GM23338 (cell line): ENCODE measurements at regions not wholly inside any gene's neighbourhood (a gene's known extent, or its start where the extent isn't known, plus 50 kb on each side); places are given as distances from the start of the nearest gene placed in this dataset.

Source experiments
- ATAC-seq: fragments of 200-7000 bp; cut with Tn5 transposase; 3 replicates; pipeline ENCODE4 v1.9.1; 2020
- DNase-seq: peaks from one replicate; pipeline ENCODE4 v3.0.0-alpha.2; 2015; ENCODE audit warnings: low spot score
- H2AFZ ChIP-seq: fragments of 200-600 bp; sonication (generic); 2 replicates; pipeline ENCODE4 v1.8.0; 2016; ENCODE audit warnings: antibody characterized with exemption, mild to moderate bottlenecking, moderate library complexity
- H3F3A ChIP-seq: fragments of 200-600 bp; sonication (generic); replicated peaks from 2 replicates; pipeline ENCODE4 v1.8.0; 2017; ENCODE audit warnings: antibody characterized with exemption, mixed run types, low read depth
- H3K27ac ChIP-seq: fragments of 200-600 bp; sonication (generic); 2 replicates; pipeline ENCODE4 v1.6.1; 2016; ENCODE audit warnings: low read depth
- H3K27me3 ChIP-seq: fragments of 200-600 bp; sonication (generic); 2 replicates; pipeline ENCODE4 v1.8.0; 2016; ENCODE audit warnings: mild to moderate bottlenecking, mixed run types, moderate library complexity; ENCODE audit not compliant: insufficient read depth
- H3K36me3 ChIP-seq: fragments of 200-600 bp; sonication (generic); 2 replicates; pipeline ENCODE4 v1.8.0; 2016; ENCODE audit warnings: mild to moderate bottlenecking; ENCODE audit not compliant: insufficient read depth
- H3K4me1 ChIP-seq: fragments of 200-600 bp; sonication (generic); 2 replicates; pipeline ENCODE4 v1.8.0; 2016; ENCODE audit warnings: mild to moderate bottlenecking, moderate library complexity; ENCODE audit not compliant: insufficient read depth
- H3K4me2 ChIP-seq: fragments of 200-600 bp; sonication (generic); 2 replicates; pipeline ENCODE4 v1.7.1; 2017; ENCODE audit warnings: mixed run types
- H3K4me3 ChIP-seq: fragments of 200-600 bp; sonication (generic); 2 replicates; pipeline ENCODE4 v1.6.1; 2016; ENCODE audit warnings: mixed run types
- H3K79me2 ChIP-seq: fragments of 200-600 bp; sonication (generic); replicated peaks from 2 replicates; pipeline ENCODE4 v1.8.0; 2017; ENCODE audit warnings: mild to moderate bottlenecking; ENCODE audit not compliant: insufficient read depth
- H3K9me2 ChIP-seq: fragments of 200-600 bp; sonication (generic); 2 replicates; pipeline ENCODE4 v1.8.0; 2017; ENCODE audit not compliant: insufficient read depth
- H4K20me1 ChIP-seq: fragments of 200-600 bp; sonication (generic); replicated peaks from 2 replicates; pipeline ENCODE4 v1.8.0; 2017; ENCODE audit warnings: mild to moderate bottlenecking; ENCODE audit not compliant: insufficient read depth
- H3K27ac Mint-ChIP-seq: 2 replicates; pipeline ENCODE4 v1.8.0; 2020; ENCODE audit warnings: inconsistent platforms, mild to moderate bottlenecking, moderate library complexity, mixed read lengths
- H3K27me3 Mint-ChIP-seq: 3 replicates; pipeline ENCODE4 v1.8.0; 2022; ENCODE audit warnings: low read depth, mild to moderate bottlenecking, moderate library complexity, mixed read lengths, inconsistent platforms; ENCODE audit not compliant: insufficient read depth, poor library complexity
- H3K36me3 Mint-ChIP-seq: 3 replicates; pipeline ENCODE4 v1.8.0; 2021; ENCODE audit warnings: low read depth, mild to moderate bottlenecking, inconsistent platforms, moderate library complexity, mixed read lengths
- H3K4me1 Mint-ChIP-seq: 3 replicates; pipeline ENCODE4 v1.8.0; 2020; ENCODE audit warnings: mild to moderate bottlenecking, inconsistent platforms, mixed read lengths
- H3K4me3 Mint-ChIP-seq: 3 replicates; pipeline ENCODE4 v1.8.0; 2021; ENCODE audit warnings: moderate library complexity, mild to moderate bottlenecking, inconsistent platforms, mixed read lengths
- H3K9me3 Mint-ChIP-seq: 3 replicates; pipeline ENCODE4 v1.8.0; 2020; ENCODE audit warnings: moderate library complexity, mild to moderate bottlenecking, inconsistent platforms, mixed read lengths
- CREB1 ChIP-seq: fragments of 250-450 bp; sonication (Bioruptor Pico); IDR thresholded peaks from 2 replicates; pipeline ENCODE4 v1.5.0; 2020; ENCODE audit warnings: low read depth, mild to moderate bottlenecking, moderate library complexity
- EZH2phosphoT487 ChIP-seq: fragments of 200-600 bp; sonication (generic); IDR thresholded peaks from one replicate; pipeline ENCODE4 v1.8.1; 2018; ENCODE audit warnings: antibody characterized with exemption; ENCODE audit not compliant: unreplicated experiment
- JUNB ChIP-seq: IDR thresholded peaks from one replicate; pipeline ENCODE4 v1.6.1; 2016; ENCODE audit warnings: antibody characterized with exemption; ENCODE audit not compliant: unreplicated experiment
- NANOG ChIP-seq: IDR thresholded peaks from 2 replicates; pipeline ENCODE4 v1.6.1; 2016; ENCODE audit warnings: antibody characterized with exemption, borderline replicate concordance
- ZNF331 ChIP-seq: fragments of 250-450 bp; sonication (Bioruptor Pico); IDR thresholded peaks from 2 replicates; pipeline ENCODE4 v1.5.0; 2020; ENCODE audit warnings: low read depth, mild to moderate bottlenecking, moderate library complexity
- TF ChIP-seq, protein P1 (sequence below): fragments of 250-450 bp; sonication (Bioruptor Pico); IDR thresholded peaks from 2 replicates; pipeline ENCODE4 v1.5.0; 2020; ENCODE audit warnings: mild to moderate bottlenecking, moderate library complexity
- TF ChIP-seq, protein P2 (sequence below): IDR thresholded peaks from one replicate; pipeline ENCODE4 v1.6.1; 2018; ENCODE audit warnings: antibody characterized with exemption; ENCODE audit not compliant: unreplicated experiment

DNA sequence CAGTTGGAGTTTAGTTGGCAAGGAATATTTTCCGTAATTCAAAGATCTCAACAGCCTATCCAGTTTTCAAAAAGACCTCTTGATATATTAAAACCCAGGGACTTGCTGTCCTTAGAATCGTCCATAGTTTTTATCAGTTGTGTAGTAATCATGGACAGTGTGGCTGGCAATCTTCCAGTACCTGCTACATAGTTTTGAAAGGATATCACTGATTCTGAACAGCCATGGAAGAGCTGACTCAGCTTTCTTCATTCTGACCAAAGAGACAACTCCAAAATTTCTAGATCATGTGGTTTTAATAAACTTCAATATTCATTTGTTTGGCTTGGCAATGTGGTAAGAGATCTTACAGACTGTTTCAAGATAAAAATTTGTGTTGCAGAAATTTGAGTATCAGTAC lies 616.7 kb downstream of the TDRD15 start (continued):
- TF ChIP-seq, protein P1, sequence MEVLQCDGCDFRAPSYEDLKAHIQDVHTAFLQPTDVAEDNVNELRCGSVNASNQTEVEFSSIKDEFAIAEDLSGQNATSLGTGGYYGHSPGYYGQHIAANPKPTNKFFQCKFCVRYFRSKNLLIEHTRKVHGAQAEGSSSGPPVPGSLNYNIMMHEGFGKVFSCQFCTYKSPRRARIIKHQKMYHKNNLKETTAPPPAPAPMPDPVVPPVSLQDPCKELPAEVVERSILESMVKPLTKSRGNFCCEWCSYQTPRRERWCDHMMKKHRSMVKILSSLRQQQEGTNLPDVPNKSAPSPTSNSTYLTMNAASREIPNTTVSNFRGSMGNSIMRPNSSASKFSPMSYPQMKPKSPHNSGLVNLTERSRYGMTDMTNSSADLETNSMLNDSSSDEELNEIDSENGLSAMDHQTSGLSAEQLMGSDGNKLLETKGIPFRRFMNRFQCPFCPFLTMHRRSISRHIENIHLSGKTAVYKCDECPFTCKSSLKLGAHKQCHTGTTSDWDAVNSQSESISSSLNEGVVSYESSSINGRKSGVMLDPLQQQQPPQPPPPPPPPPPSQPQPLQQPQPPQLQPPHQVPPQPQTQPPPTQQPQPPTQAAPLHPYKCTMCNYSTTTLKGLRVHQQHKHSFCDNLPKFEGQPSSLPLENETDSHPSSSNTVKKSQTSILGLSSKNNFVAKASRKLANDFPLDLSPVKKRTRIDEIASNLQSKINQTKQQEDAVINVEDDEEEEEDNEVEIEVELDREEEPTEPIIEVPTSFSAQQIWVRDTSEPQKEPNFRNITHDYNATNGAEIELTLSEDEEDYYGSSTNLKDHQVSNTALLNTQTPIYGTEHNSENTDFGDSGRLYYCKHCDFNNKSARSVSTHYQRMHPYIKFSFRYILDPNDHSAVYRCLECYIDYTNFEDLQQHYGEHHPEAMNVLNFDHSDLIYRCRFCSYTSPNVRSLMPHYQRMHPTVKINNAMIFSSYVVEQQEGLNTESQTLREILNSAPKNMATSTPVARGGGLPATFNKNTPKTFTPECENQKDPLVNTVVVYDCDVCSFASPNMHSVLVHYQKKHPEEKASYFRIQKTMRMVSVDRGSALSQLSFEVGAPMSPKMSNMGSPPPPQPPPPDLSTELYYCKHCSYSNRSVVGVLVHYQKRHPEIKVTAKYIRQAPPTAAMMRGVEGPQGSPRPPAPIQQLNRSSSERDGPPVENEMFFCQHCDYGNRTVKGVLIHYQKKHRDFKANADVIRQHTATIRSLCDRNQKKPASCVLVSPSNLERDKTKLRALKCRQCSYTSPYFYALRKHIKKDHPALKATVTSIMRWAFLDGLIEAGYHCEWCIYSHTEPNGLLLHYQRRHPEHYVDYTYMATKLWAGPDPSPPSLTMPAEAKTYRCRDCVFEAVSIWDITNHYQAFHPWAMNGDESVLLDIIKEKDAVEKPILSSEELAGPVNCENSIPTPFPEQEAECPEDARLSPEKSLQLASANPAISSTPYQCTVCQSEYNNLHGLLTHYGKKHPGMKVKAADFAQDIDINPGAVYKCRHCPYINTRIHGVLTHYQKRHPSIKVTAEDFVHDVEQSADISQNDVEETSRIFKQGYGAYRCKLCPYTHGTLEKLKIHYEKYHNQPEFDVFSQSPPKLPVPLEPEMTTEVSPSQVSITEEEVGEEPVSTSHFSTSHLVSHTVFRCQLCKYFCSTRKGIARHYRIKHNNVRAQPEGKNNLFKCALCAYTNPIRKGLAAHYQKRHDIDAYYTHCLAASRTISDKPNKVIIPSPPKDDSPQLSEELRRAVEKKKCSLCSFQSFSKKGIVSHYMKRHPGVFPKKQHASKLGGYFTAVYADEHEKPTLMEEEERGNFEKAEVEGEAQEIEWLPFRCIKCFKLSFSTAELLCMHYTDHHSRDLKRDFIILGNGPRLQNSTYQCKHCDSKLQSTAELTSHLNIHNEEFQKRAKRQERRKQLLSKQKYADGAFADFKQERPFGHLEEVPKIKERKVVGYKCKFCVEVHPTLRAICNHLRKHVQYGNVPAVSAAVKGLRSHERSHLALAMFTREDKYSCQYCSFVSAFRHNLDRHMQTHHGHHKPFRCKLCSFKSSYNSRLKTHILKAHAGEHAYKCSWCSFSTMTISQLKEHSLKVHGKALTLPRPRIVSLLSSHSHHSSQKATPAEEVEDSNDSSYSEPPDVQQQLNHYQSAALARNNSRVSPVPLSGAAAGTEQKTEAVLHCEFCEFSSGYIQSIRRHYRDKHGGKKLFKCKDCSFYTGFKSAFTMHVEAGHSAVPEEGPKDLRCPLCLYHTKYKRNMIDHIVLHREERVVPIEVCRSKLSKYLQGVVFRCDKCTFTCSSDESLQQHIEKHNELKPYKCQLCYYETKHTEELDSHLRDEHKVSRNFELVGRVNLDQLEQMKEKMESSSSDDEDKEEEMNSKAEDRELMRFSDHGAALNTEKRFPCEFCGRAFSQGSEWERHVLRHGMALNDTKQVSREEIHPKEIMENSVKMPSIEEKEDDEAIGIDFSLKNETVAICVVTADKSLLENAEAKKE (CRISPR knock-in tag) = no peak
- TF ChIP-seq JUNB (no peak), NANOG (no peak)

DNA sequence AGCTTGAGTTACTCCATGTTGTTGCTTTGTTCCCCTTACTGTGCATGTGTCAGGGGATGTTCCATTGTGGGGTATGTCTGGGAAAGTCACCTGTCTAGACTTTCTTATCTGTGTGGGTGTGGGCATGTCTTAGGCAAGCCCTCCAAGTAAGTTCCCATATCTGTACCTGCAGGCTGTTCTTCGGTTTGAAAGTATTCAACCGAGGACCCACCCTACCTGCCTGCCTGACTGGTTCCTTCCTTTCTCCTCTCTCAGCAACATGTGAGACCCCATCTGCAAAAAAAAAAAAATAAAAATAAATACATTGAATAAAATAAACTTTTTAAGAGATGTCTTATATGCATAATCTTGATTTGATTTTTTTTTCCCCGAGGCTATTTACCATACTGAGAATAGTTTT lies 622.7 kb downstream of the TDRD15 start:
- Mint-ChIP-seq H3K36me3 (peaks cover 7% of the 10 kb centered on the region; the same call in 1 of the 3 replicates), H3K27me3 (no peaks in the 10 kb centered on the region), H3K4me1 (no peaks in the 10 kb centered on the region), H3K27ac (no peak overlapping the region), H3K9me3 (peaks cover 20% of the 10 kb centered on the region; the same call in 2 of the 3 replicates), H3K4me3 (no peak overlapping the region)
- Histone ChIP-seq H3K4me2 (no peak overlapping the region), H2AFZ (no peak overlapping the region), H3K4me3 (no peak overlapping the region), H3K27ac (no peak overlapping the region), H3K9me2 (peaks cover 4% of the 10 kb centered on the region; the same call in 1 of the 2 replicates), H3K36me3 (no peaks in the 10 kb centered on the region), H3F3A (no peaks in the 10 kb centered on the region), H3K4me1 (no peaks in the 10 kb centered on the region), H3K27me3 (no peaks in the 10 kb centered on the region), H4K20me1 (no peaks in the 10 kb centered on the region), H3K79me2 (no peaks in the 10 kb centered on the region)
- DNase-seq = no peak
- ATAC-seq = no peak
- TF ChIP-seq ZNF331 (no peak), CREB1 (CRISPR knock-in tag) (no peak), EZH2phosphoT487 (no peak)
- TF ChIP-seq, protein P1 (CRISPR knock-in tag) = no peak
- TF ChIP-seq, protein P2, sequence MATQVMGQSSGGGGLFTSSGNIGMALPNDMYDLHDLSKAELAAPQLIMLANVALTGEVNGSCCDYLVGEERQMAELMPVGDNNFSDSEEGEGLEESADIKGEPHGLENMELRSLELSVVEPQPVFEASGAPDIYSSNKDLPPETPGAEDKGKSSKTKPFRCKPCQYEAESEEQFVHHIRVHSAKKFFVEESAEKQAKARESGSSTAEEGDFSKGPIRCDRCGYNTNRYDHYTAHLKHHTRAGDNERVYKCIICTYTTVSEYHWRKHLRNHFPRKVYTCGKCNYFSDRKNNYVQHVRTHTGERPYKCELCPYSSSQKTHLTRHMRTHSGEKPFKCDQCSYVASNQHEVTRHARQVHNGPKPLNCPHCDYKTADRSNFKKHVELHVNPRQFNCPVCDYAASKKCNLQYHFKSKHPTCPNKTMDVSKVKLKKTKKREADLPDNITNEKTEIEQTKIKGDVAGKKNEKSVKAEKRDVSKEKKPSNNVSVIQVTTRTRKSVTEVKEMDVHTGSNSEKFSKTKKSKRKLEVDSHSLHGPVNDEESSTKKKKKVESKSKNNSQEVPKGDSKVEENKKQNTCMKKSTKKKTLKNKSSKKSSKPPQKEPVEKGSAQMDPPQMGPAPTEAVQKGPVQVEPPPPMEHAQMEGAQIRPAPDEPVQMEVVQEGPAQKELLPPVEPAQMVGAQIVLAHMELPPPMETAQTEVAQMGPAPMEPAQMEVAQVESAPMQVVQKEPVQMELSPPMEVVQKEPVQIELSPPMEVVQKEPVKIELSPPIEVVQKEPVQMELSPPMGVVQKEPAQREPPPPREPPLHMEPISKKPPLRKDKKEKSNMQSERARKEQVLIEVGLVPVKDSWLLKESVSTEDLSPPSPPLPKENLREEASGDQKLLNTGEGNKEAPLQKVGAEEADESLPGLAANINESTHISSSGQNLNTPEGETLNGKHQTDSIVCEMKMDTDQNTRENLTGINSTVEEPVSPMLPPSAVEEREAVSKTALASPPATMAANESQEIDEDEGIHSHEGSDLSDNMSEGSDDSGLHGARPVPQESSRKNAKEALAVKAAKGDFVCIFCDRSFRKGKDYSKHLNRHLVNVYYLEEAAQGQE = no peak
